ENCODE measurements at regions not wholly inside any gene's neighbourhood (a gene's known extent, or its start where the extent isn't known, plus 50 kb on each side); places are given as distances from the start of the nearest gene placed in this dataset.

DNA sequence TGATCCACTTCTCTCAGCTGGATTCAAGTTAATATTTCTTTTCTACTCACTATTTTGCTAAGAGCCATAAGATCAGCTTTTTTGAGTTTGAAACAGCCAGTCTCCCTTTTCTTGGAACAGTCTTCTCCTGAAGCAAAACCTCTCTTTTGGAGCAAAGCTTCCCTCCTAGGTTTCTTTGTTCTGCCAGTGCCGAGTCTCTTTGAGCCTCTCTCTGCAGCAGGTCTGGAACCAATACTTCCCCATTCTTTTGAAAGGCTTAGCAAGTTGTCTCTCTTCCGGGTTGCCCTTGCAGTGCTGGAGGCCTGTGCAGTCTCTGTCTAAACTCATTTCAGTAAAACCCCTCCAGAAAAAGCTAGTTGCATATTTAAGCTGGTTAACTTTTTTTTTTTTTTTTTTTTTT lies 454.8 kb downstream of the NOVA1 start:
- Histone ChIP-seq H3K9me3 (ENCODE audit: control insufficient read depth, low read depth, low read length) (no peaks in the 10 kb centered on the region), H2BK15ac (ENCODE audit: low read depth, low read length) (no peak overlapping the region), H2BK120ac (ENCODE audit: low read depth, low read length, poor library complexity, severe bottlenecking) (no peak overlapping the region), H3K9ac (ENCODE audit: extremely low read depth, insufficient read length, low read length) (no peak overlapping the region), H2AK5ac (ENCODE audit: insufficient read length, low read length) (no peak overlapping the region), H3K79me2 (ENCODE audit: insufficient read depth, low read length) (no peaks in the 10 kb centered on the region), H4K5ac (ENCODE audit: insufficient read length, low read depth, low read length) (no peak overlapping the region), H3K27me3 (ENCODE audit: insufficient read depth, low read length) (no peaks in the 10 kb centered on the region), H3K56ac (ENCODE audit: insufficient read length, low read depth, low read length) (no peak overlapping the region), H2AFZ (ENCODE audit: low read length) (no peak overlapping the region), H4K91ac (ENCODE audit: insufficient read length, low read depth, low read length) (no peak overlapping the region), H3K27ac (ENCODE audit: insufficient read length, low read depth, low read length) (no peak overlapping the region), H3K14ac (ENCODE audit: insufficient read depth, low read length) (no peak overlapping the region), H3K4me1 (ENCODE audit: insufficient read depth, low read length) (no peaks in the 10 kb centered on the region), H2BK12ac (ENCODE audit: insufficient read length, low read depth, low read length) (no peak overlapping the region), H3K79me1 (ENCODE audit: insufficient read depth, low read depth, low read length, poor library complexity, severe bottlenecking) (no peaks in the 10 kb centered on the region), H3K23ac (ENCODE audit: insufficient read length, low read depth, low read length) (no peak overlapping the region), H3K23me2 (ENCODE audit: insufficient read length, low read depth, low read length, poor library complexity, severe bottlenecking) (no peaks in the 10 kb centered on the region), H3K4me2 (ENCODE audit: insufficient read depth, insufficient read length, low read length) (no peak overlapping the region), H2BK5ac (ENCODE audit: insufficient read length, low read length) (no peak overlapping the region), H3K4ac (ENCODE audit: low read depth, low read length) (no peak overlapping the region), H4K8ac (replicated peaks; ENCODE audit: insufficient read length, low read depth, low read length) (no peak overlapping the region), H4K20me1 (ENCODE audit: control insufficient read depth, insufficient read depth, insufficient read length) (no peaks in the 10 kb centered on the region), H3T11ph (ENCODE audit: low read length) (no peak overlapping the region), H2BK20ac (ENCODE audit: low read depth, low read length, poor library complexity, severe bottlenecking) (no peak overlapping the region), H3K18ac (ENCODE audit: insufficient read length, low read depth, low read length) (no peak overlapping the region)
- TF ChIP-seq, protein P1, sequence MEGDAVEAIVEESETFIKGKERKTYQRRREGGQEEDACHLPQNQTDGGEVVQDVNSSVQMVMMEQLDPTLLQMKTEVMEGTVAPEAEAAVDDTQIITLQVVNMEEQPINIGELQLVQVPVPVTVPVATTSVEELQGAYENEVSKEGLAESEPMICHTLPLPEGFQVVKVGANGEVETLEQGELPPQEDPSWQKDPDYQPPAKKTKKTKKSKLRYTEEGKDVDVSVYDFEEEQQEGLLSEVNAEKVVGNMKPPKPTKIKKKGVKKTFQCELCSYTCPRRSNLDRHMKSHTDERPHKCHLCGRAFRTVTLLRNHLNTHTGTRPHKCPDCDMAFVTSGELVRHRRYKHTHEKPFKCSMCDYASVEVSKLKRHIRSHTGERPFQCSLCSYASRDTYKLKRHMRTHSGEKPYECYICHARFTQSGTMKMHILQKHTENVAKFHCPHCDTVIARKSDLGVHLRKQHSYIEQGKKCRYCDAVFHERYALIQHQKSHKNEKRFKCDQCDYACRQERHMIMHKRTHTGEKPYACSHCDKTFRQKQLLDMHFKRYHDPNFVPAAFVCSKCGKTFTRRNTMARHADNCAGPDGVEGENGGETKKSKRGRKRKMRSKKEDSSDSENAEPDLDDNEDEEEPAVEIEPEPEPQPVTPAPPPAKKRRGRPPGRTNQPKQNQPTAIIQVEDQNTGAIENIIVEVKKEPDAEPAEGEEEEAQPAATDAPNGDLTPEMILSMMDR (conservative IDR thresholded peaks at IDR 0.05) = no peak
- Mint-ChIP-seq H3K4me3 (no peak overlapping the region), H3K27me3 (ENCODE audit: low read depth) (peaks cover 2% of the 10 kb centered on the region; the same call in 1 of the 2 replicates), H3K9me3 (no peaks in the 10 kb centered on the region), H3K27ac (peak overlapping the region in 2 of 3 experiments; percentile 1 to 28; a peak in 2 of 7 replicates), H3K36me3 (ENCODE audit: insufficient read depth in 1 of 3, low read depth in 3 of 3) (no peaks in the 10 kb centered on the region), H3K4me1 (peaks cover 17 to 18% of the 10 kb centered on the region in 2 experiments)
- no peak for DNase-seq
- no CpG with 5 or more reads among the region's 2 CpGs for WGBS (ENCODE audit: extremely low coverage, insufficient read length, low lambda C conversion rate)

All from H9 (cell line).